NT2/D1 (cell line): ENCODE measurements at regions not wholly inside any gene's neighbourhood (a gene's known extent, or its start where the extent isn't known, plus 50 kb on each side); places are given as distances from the start of the nearest gene placed in this dataset.

ENCODE experiments used
- SUZ12 ChIP-seq: IDR thresholded peaks from 2 replicates; pipeline ENCODE4 v1.6.1; 2011; ENCODE audit not compliant: insufficient read length, insufficient read depth; ENCODE audit errors: extremely low read depth
- YY1 ChIP-seq: IDR thresholded peaks from 2 replicates; pipeline ENCODE4 v1.6.1; 2011; ENCODE audit not compliant: insufficient read length, insufficient read depth
- ZNF274 ChIP-seq: IDR thresholded peaks from 2 replicates; pipeline ENCODE4 v1.6.1; 2011; ENCODE audit warnings: mild to moderate bottlenecking, low read depth, low read length

DNA sequence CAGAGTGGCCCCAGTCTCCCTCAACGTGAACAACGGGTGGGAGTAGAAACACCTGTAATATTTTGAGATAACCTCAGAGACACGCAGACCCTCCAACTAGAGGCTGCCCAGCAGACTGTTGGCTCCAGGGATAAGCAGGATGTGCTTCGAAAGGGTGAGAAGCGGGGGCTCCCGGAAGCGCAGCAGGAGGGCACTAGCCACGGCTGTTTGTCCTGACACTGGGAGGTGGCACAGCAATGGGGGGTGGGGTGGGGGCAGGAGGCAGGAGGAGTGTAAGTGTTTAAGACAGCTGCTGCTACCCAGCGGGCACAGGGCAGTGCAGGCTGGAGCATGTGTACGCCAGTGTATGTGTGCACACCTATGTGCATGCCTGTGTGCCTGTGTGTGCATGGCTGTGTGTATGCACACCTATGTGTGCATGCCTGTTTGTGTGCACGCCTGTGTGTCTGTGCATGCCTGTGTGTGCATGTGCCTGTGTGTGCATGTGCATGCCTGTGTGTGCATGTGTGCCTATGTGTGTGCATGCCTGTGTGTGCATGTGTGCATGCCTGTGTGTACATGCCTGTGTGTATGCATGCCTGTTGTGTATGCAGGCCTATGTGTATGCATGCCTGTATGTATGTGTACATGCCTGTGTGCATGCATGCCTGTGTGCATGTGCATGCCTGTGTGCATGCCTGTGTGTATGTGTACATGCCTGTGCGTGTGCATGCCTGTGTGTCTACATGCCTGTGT is 154.7 kb downstream of the SHANK2 start:
- TF ChIP-seq ZNF274, result no peak
- TF ChIP-seq YY1, result no peak
- no peak for TF ChIP-seq SUZ12
